Gastrocnemius medialis (tissue), 4 donors: ENCODE measurements at regions not wholly inside any gene's neighbourhood (a gene's known extent, or its start where the extent isn't known, plus 50 kb on each side); places are given as distances from the start of the nearest gene placed in this dataset.

Experiments
- CTCF ChIP-seq, 5 experiments: fragments of 450-650 bp in 3 of 5; fragments of 200-600 bp in 2 of 5; sonication (generic) in 2 of 5; IDR thresholded peaks in 4 of 5; conservative IDR thresholded peaks in 1 of 5; 1 replicate in 4 of 5; 2 replicates in 1 of 5; pipeline ENCODE4 v1.5.1; 2016 to 2019; ENCODE audit warnings: antibody characterized with exemption in 5 of 5, mild to moderate bottlenecking in 3 of 5, moderate library complexity in 3 of 5
- POLR2A ChIP-seq, 2 donors: fragments of 450-650 bp; IDR thresholded peaks; one replicate each; pipeline ENCODE4 v1.6.1; 2017; ENCODE audit warnings: antibody characterized with exemption in 2 of 2, mild to moderate bottlenecking in 2 of 2, moderate library complexity in 2 of 2

DNA sequence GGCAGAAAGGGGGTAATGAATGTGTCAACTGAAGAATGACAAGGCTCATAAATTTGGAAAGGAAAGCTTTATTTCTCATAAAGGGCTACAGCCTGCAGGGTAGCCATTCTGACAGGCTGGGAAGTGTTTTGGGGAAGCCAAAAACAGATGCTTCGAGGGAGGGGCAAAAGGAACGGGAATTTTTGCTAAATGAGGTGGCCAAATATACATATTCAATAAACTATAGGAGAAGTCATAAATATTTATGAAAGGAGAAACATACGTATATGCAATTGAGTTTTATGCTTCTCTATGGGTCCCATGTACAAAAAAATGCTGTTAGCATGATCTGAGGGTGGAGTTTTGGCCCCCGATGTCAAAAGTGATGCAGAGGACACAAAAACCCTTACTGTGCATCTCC is 180.7 kb downstream of the FNDC1 start:
- TF ChIP-seq CTCF (IDR thresholded peaks at IDR 0.05 in 4 of 5, conservative IDR thresholded peaks at IDR 0.05 in 1 of 5) (no peak), POLR2A (IDR thresholded peaks at IDR 0.05) (no peak)
